Omental fat pad (tissue), 3 donors: ENCODE measurements at regions not wholly inside any gene's neighbourhood (a gene's known extent, or its start where the extent isn't known, plus 50 kb on each side); places are given as distances from the start of the nearest gene placed in this dataset.

Experiments
- ATAC-seq: fragments of 150-250 bp; one replicate; pipeline ENCODE4 v1.9.1; 2016; ENCODE audit warnings: mild to moderate bottlenecking, moderate library complexity; ENCODE audit not compliant: low FRiP score
- DNase-seq: peaks from one replicate; pipeline ENCODE4 v3.0.0-alpha.2; 2019; ENCODE audit warnings: low spot score
- TF ChIP-seq, protein P1 (sequence below), 3 donors: fragments of 450-650 bp; IDR thresholded peaks; one replicate each; pipeline ENCODE4 v1.5.1; 2016 to 2017; ENCODE audit warnings: antibody characterized with exemption in 3 of 3, mild to moderate bottlenecking in 3 of 3, moderate library complexity in 2 of 3

DNA sequence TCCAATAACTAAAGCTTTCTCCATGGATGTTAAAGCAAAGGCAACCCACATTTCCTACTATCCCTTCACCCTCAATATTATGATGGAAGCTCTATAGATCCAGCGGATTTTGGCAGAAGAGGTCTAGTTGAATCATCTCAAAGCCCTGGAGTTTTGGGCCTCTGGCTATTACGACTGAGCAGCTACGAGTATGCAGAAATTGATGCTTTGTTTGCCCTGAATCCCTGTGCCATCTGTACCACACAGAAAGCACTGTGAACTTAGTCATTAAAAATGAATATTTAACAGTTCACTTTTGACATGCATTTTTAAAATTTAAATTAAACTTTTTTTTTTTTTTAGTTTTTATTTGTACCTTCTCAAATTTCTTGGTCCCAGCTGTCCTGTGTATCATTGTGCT lies 705.4 kb upstream of the PTBP2 start:
- ATAC-seq: no peak
- TF ChIP-seq, protein P1, sequence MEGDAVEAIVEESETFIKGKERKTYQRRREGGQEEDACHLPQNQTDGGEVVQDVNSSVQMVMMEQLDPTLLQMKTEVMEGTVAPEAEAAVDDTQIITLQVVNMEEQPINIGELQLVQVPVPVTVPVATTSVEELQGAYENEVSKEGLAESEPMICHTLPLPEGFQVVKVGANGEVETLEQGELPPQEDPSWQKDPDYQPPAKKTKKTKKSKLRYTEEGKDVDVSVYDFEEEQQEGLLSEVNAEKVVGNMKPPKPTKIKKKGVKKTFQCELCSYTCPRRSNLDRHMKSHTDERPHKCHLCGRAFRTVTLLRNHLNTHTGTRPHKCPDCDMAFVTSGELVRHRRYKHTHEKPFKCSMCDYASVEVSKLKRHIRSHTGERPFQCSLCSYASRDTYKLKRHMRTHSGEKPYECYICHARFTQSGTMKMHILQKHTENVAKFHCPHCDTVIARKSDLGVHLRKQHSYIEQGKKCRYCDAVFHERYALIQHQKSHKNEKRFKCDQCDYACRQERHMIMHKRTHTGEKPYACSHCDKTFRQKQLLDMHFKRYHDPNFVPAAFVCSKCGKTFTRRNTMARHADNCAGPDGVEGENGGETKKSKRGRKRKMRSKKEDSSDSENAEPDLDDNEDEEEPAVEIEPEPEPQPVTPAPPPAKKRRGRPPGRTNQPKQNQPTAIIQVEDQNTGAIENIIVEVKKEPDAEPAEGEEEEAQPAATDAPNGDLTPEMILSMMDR (IDR thresholded peaks at IDR 0.05): no peak
- DNase-seq: no peak

DNA sequence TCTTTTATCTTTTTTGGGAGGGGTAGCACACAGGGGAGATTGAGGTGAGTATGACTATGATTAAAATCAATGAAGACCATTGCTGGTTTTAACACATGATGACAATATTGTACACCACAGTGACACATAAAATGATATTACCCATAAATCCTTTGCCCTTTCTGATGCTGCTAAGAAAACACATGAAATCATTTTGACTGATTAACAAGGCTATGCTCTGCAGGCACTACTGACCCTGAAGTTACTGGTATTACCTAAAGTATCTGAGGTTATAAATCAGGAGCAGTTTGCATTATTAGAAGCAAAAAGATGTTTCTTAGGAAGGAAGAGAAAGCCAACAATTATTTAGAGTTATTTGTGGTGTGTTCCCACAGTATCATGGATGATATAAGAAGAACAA lies 701.2 kb upstream of the PTBP2 start:
- DNase-seq (no peak), ATAC-seq (no peak)
- TF ChIP-seq, protein P1 (IDR thresholded peaks at IDR 0.05): no peak

DNA sequence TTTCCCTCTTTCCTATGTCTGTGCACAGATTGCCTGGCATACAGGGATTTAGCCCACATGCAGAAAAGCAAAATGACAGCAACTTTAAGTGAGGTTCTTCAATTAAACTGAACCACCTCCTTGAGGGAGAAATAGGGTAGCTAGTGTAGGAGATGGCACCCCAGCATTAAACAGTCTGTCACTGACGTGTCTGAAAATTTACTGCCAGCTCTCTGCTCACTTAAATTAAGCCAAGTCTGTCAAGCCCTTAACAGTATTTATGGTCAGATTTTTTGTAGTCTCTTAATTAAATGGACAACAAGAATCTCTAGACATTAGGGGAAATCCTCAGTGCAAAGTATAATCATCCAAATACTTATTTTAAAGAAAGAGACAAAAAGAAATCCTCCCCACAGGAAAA lies 696.5 kb upstream of the PTBP2 start:
- DNase-seq: no peak
- TF ChIP-seq, protein P1 (IDR thresholded peaks at IDR 0.05): no peak
- no peak for ATAC-seq

GRCh38 chr1:96028071-96028470 lies 693.5 kb upstream of the PTBP2 start:
- TF ChIP-seq, protein P1 (IDR thresholded peaks at IDR 0.05): no peak
- no peak for ATAC-seq
- no peak for DNase-seq

DNA sequence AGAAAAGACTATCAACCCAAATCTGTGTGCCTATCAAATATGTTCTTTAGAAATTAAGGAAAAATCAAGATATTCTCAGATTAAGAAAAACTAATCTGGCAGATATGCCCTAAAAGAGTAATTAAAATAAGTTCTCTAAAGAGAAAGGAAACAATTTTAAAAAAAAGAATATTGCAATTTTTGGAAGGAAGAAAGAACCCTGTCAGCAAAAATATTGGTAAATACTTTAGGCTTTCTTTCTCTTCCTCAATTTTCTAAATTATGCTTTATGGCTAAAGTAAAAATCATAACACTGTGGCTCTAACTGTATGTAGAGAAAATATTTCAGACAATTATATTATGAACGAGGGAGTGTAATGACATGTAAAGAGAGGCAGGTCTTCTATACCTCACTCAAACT lies 691.3 kb upstream of the PTBP2 start:
- ATAC-seq: no peak
- no peak for DNase-seq

DNA sequence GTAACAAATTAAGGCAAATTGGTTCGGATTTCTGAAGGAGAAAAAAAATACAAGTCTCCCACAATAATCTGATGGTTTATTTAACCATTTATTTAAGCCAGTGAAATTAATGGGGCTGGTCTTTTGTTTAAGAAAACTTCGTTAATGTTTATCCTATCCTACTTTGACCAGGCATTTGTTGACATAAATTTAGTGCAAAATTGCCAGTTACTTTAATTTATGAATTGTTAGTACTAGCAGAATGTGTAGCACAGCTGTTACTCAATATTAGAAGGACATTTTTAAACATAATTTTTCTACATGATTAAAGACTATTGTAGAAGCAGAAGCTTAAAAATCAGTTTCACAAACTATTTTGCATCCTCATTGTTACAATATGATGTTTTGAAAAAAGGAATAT lies 687.6 kb upstream of the PTBP2 start:
- TF ChIP-seq, protein P1 (IDR thresholded peaks at IDR 0.05): no peak
- no peak for ATAC-seq

More for the DNA sequence above, 691.3 kb upstream of the PTBP2 start:
- TF ChIP-seq, protein P1 (IDR thresholded peaks at IDR 0.05): no peak

GRCh38 chr1:96036763-96037162 lies 684.8 kb upstream of the PTBP2 start:
- no peak for DNase-seq
- TF ChIP-seq, protein P1 (IDR thresholded peaks at IDR 0.05): no peak
- ATAC-seq: no peak

More for the DNA sequence above, 687.6 kb upstream of the PTBP2 start:
- no peak for DNase-seq
